Osteoblast (primary cell): ENCODE measurements at regions not wholly inside any gene's neighbourhood (a gene's known extent, or its start where the extent isn't known, plus 50 kb on each side); places are given as distances from the start of the nearest gene placed in this dataset.

ENCODE experiments used
- DNase-seq: peaks from one replicate; pipeline ENCODE4 v3.0.0; 2011; ENCODE audit warnings: low spot score, mixed read lengths; ENCODE audit not compliant: insufficient read length; ENCODE audit errors: missing footprints
- H2AFZ ChIP-seq: 2 replicates; pipeline ENCODE4 v1.6.0; 2011; ENCODE audit warnings: mild to moderate bottlenecking, low read length
- H3K27ac ChIP-seq: 2 replicates; pipeline ENCODE4 v1.5.1; 2011; ENCODE audit warnings: mild to moderate bottlenecking, low read depth, low read length, moderate library complexity
- H3K27me3 ChIP-seq: 2 replicates; pipeline ENCODE4 v1.6.0; 2012; ENCODE audit warnings: mild to moderate bottlenecking, control low read depth, inconsistent platforms, low read length, moderate library complexity; ENCODE audit not compliant: insufficient read depth
- H3K36me3 ChIP-seq: 2 replicates; pipeline ENCODE4 v1.5.1; 2011; ENCODE audit warnings: mild to moderate bottlenecking, low read length, control low read depth, moderate library complexity; ENCODE audit not compliant: insufficient read depth
- H3K4me1 ChIP-seq: 2 replicates; pipeline ENCODE4 v1.5.1; 2011; ENCODE audit warnings: mild to moderate bottlenecking, low read length, control low read depth, moderate library complexity; ENCODE audit not compliant: insufficient read depth
- H3K4me2 ChIP-seq: 2 replicates; pipeline ENCODE4 v1.6.0; 2011; ENCODE audit warnings: mild to moderate bottlenecking, low read length; ENCODE audit not compliant: insufficient read depth
- H3K4me3 ChIP-seq: fragments of 200-600 bp; sonication (generic); 3 replicates; pipeline ENCODE4 v1.5.1; 2012; ENCODE audit warnings: mild to moderate bottlenecking, low read length, inconsistent platforms; ENCODE audit not compliant: insufficient read depth
- H3K79me2 ChIP-seq: 2 replicates; pipeline ENCODE4 v1.6.0; 2012; ENCODE audit warnings: mild to moderate bottlenecking, low read length, control low read depth, inconsistent platforms; ENCODE audit not compliant: insufficient read depth
- H3K9me3 ChIP-seq: 2 replicates; pipeline ENCODE4 v1.5.1; 2011; ENCODE audit warnings: low read depth, low read length, control low read depth
- H4K20me1 ChIP-seq: 2 replicates; pipeline ENCODE4 v1.6.0; 2012; ENCODE audit warnings: mild to moderate bottlenecking, low read length, control low read depth; ENCODE audit not compliant: insufficient read depth
- CTCF ChIP-seq: IDR thresholded peaks from 2 replicates; pipeline ENCODE4 v1.5.1; 2011; ENCODE audit warnings: mild to moderate bottlenecking, low read depth, low read length, moderate library complexity; ENCODE audit errors: extremely low read depth

- Histone ChIP-seq H4K20me1 (no peaks in the 10 kb centered on the region), H3K79me2 (no peaks in the 10 kb centered on the region), H3K36me3 (no peaks in the 10 kb centered on the region), H3K27ac (no peak overlapping the region), H3K4me3 (no peak overlapping the region), H3K27me3 (no peaks in the 10 kb centered on the region), H2AFZ (no peak overlapping the region), H3K9me3 (no peaks in the 10 kb centered on the region), H3K4me2 (no peak overlapping the region), H3K4me1 (no peaks in the 10 kb centered on the region)
- DNase-seq = no peak
- no peak for TF ChIP-seq CTCF
These were observed 54.4 kb upstream of the PRDX4 start for GRCh38 chrX:23612846-23613245.

- Histone ChIP-seq H3K36me3 (no peaks in the 10 kb centered on the region), H2AFZ (no peak overlapping the region), H3K4me2 (no peak overlapping the region), H4K20me1 (no peaks in the 10 kb centered on the region), H3K4me1 (no peaks in the 10 kb centered on the region), H3K4me3 (no peak overlapping the region), H3K27ac (no peak overlapping the region), H3K9me3 (no peaks in the 10 kb centered on the region), H3K27me3 (no peaks in the 10 kb centered on the region), H3K79me2 (no peaks in the 10 kb centered on the region)
- peak; percentile 59 for TF ChIP-seq CTCF
- DNase-seq = no peak
These were observed 50.9 kb upstream of the PRDX4 start for GRCh38 chrX:23616361-23616760.
